Lower leg skin (tissue), 3 donors: ENCODE measurements at regions not wholly inside any gene's neighbourhood (a gene's known extent, or its start where the extent isn't known, plus 50 kb on each side); places are given as distances from the start of the nearest gene placed in this dataset.
"Not testable (repeated sequence)": the region's sequence is repeated elsewhere in the genome, so short reads cannot be mapped to it uniquely, and the experiment has no call there.

Source experiments
- CTCF ChIP-seq, 3 donors: fragments of 450-650 bp; IDR thresholded peaks; one replicate each; pipeline ENCODE4 v1.5.1; 2016; ENCODE audit warnings: antibody characterized with exemption in 3 of 3, mild to moderate bottlenecking in 3 of 3, moderate library complexity in 2 of 3
- POLR2A ChIP-seq, 2 donors: fragments of 450-650 bp; IDR thresholded peaks; one replicate each; pipeline ENCODE4 v1.6.1; 2016 to 2017; ENCODE audit warnings: antibody characterized with exemption in 2 of 2, mild to moderate bottlenecking in 1 of 2, moderate library complexity in 1 of 2

- TF ChIP-seq CTCF, POLR2A (IDR thresholded peaks at IDR 0.05): not testable (repeated sequence)
These were observed 56.0 kb upstream of the NUTM2D start for GRCh38 chr10:87301466-87302115.
